SK-N-SH (cell line): ENCODE measurements at regions not wholly inside any gene's neighbourhood (a gene's known extent, or its start where the extent isn't known, plus 50 kb on each side); places are given as distances from the start of the nearest gene placed in this dataset.
A peak's percentile ranks its signal among the peaks of the same experiment; 100 is the strongest.

Experiments used
- CTCF ChIA-PET: fragments of 300-600, 350-600 bp; formaldehyde crosslinking; extraction: SDS; loops from one replicate; lab custom pipeline; 2021; lab: Yijun Ruan, JAX
- POLR2A ChIA-PET: fragments of 350-600 bp; sonication (Branson Sonifier 250); formaldehyde crosslinking; extraction: SDS; loops from one replicate; lab custom pipeline; 2020; ENCODE audit warnings: antibody characterized with exemption, inconsistent platforms; lab: Yijun Ruan, JAX
- DNase-seq: peaks from one replicate; pipeline ENCODE4 v3.0.0; 2012
- H2AFZ ChIP-seq: fragments of 200-600 bp; sonication (generic); 2 replicates; pipeline ENCODE4 v1.8.1; 2016; ENCODE audit warnings: antibody characterized with exemption, mild to moderate bottlenecking, low read depth
- H3F3A ChIP-seq: fragments of 200-600 bp; sonication (generic); replicated peaks from 2 replicates; pipeline ENCODE3; 2016; ENCODE audit warnings: antibody characterized with exemption, mild to moderate bottlenecking; ENCODE audit not compliant: insufficient read depth
- H3K27ac ChIP-seq, 2 experiments: fragments of 200-500 bp in 1 of 2; fragments of 200-600 bp in 1 of 2; sonication (Bioruptor generic) in 1 of 2; sonication (generic), shearing (Covaris generic) in 1 of 2; 2 replicates each; pipeline versions ENCODE4 v1.5.1 to v1.6.1; 2014 to 2016; ENCODE audit warnings: low read depth in 2 of 2, inconsistent platforms in 1 of 2, low read length in 1 of 2, mild to moderate bottlenecking in 1 of 2, mixed read lengths in 1 of 2
- H3K27me3 ChIP-seq: fragments of 200-600 bp; sonication (generic), shearing (Covaris generic); 2 replicates; pipeline ENCODE4 v1.6.1; 2016; ENCODE audit warnings: mixed run types; ENCODE audit not compliant: insufficient read depth
- H3K36me3 ChIP-seq, 2 experiments: fragments of 200-500 bp in 1 of 2; fragments of 200-600 bp in 1 of 2; sonication (Bioruptor generic) in 1 of 2; sonication (generic) in 1 of 2; replicated peaks in 1 of 2; 2 replicates each; pipeline versions ENCODE3 to v1.5.1; 2014 to 2016; ENCODE audit warnings: low read length in 1 of 2, mild to moderate bottlenecking in 1 of 2; ENCODE audit not compliant: insufficient read depth in 2 of 2, control insufficient read depth in 1 of 2
- H3K4me1 ChIP-seq, 2 experiments: fragments of 200-500 bp in 1 of 2; fragments of 200-600 bp in 1 of 2; sonication (Bioruptor generic) in 1 of 2; sonication (generic), shearing (Covaris generic) in 1 of 2; 2 replicates each; pipeline versions ENCODE4 v1.5.1 to v1.6.1; 2014 to 2016; ENCODE audit warnings: low read depth in 1 of 2, low read length in 1 of 2, mixed run types in 1 of 2; ENCODE audit not compliant: insufficient read depth in 2 of 2, control insufficient read depth in 1 of 2
- H3K4me2 ChIP-seq: fragments of 200-600 bp; sonication (generic), shearing (Covaris generic); 2 replicates; pipeline ENCODE4 v1.6.1; 2017; ENCODE audit warnings: mixed run types
- H3K4me3 ChIP-seq, 2 experiments: fragments of 200-500 bp in 1 of 2; fragments of 200-600 bp in 1 of 2; sonication (Bioruptor generic) in 1 of 2; sonication (generic), shearing (Covaris generic) in 1 of 2; 2 replicates each; pipeline versions ENCODE4 v1.5.1 to v1.8.1; 2014 to 2016; ENCODE audit warnings: low read depth in 2 of 2, inconsistent platforms in 1 of 2, low read length in 1 of 2, mild to moderate bottlenecking in 1 of 2, mixed read lengths in 1 of 2, moderate library complexity in 1 of 2
- H3K79me2 ChIP-seq: fragments of 200-600 bp; sonication (generic); 2 replicates; pipeline ENCODE4 v1.8.1; 2017; ENCODE audit warnings: mild to moderate bottlenecking; ENCODE audit not compliant: insufficient read depth
- H3K9ac ChIP-seq: fragments of 200-600 bp; sonication (generic); 2 replicates; pipeline ENCODE4 v1.6.1; 2017; ENCODE audit warnings: mixed run types
- H3K9me2 ChIP-seq: fragments of 200-600 bp; sonication (generic); 2 replicates; pipeline ENCODE4 v1.6.1; 2017; ENCODE audit warnings: mixed run types
- H3K9me3 ChIP-seq: fragments of 200-600 bp; sonication (generic); 2 replicates; pipeline ENCODE4 v1.6.1; 2017; ENCODE audit warnings: mixed run types, mild to moderate bottlenecking, moderate library complexity
- H4K20me1 ChIP-seq: fragments of 200-600 bp; sonication (generic); 2 replicates; pipeline ENCODE4 v1.6.1; 2017; ENCODE audit warnings: mild to moderate bottlenecking, mixed run types; ENCODE audit not compliant: insufficient read depth
- ELF1 ChIP-seq: IDR thresholded peaks from 2 replicates; pipeline ENCODE4 v1.4.0; 2012
- EZH2phosphoT487 ChIP-seq: fragments of 200-600 bp; sonication (generic); IDR thresholded peaks from 2 replicates; pipeline ENCODE4 v1.6.1; 2017; ENCODE audit warnings: low read depth, mixed run types, mild to moderate bottlenecking, antibody characterized with exemption, moderate library complexity, borderline replicate concordance
- FOXJ3 ChIP-seq: sonication (generic); formaldehyde crosslinking; IDR thresholded peaks from 2 replicates; pipeline ENCODE4 v1.5.1; 2020; ENCODE audit warnings: mild to moderate bottlenecking, missing genetic modification reagents
- FOXM1 ChIP-seq: IDR thresholded peaks from 2 replicates; pipeline ENCODE4 v1.4.0; 2012; ENCODE audit warnings: low read depth, mild to moderate bottlenecking
- GATA2 ChIP-seq: sonication (generic); formaldehyde crosslinking; IDR thresholded peaks from 2 replicates; pipeline ENCODE4 v1.5.0; 2020; ENCODE audit warnings: mild to moderate bottlenecking, missing genetic modification reagents
- MXI1 ChIP-seq: IDR thresholded peaks from 2 replicates; pipeline ENCODE4 v1.6.1; 2012; ENCODE audit warnings: mild to moderate bottlenecking, low read depth, low read length, improper control_type of control experiment
- NFIC ChIP-seq: IDR thresholded peaks from 2 replicates; pipeline ENCODE4 v1.4.0; 2012; ENCODE audit warnings: borderline replicate concordance
- POLR2AphosphoS5 ChIP-seq: IDR thresholded peaks from 2 replicates; pipeline ENCODE4 v1.6.1; 2012; ENCODE audit warnings: low read depth, low read length
- RCOR1 ChIP-seq: fragments of 150-350 bp; IDR thresholded peaks from 2 replicates; pipeline ENCODE4 v1.6.1; 2017; ENCODE audit warnings: antibody characterized with exemption, low read length
- RFX5 ChIP-seq: IDR thresholded peaks from 2 replicates; pipeline ENCODE4 v1.6.1; 2012; ENCODE audit warnings: mild to moderate bottlenecking, improper control_type of control experiment, low read length
- RXRA ChIP-seq: IDR thresholded peaks from 2 replicates; pipeline ENCODE4 v1.4.0; 2012; ENCODE audit warnings: low read depth, mild to moderate bottlenecking, borderline replicate concordance
- SIN3A ChIP-seq: IDR thresholded peaks from 2 replicates; pipeline ENCODE4 v1.6.1; 2012; ENCODE audit warnings: low read depth, mild to moderate bottlenecking, low read length, moderate library complexity, borderline replicate concordance
- SMC3 ChIP-seq: IDR thresholded peaks from 2 replicates; pipeline ENCODE4 v1.6.1; 2012; ENCODE audit warnings: low read depth, low read length, improper control_type of control experiment
- TEAD4 ChIP-seq: IDR thresholded peaks from 2 replicates; pipeline ENCODE4 v1.4.0; 2012; ENCODE audit warnings: mild to moderate bottlenecking, borderline replicate concordance; ENCODE audit not compliant: insufficient read depth
- USF2 ChIP-seq: fragments of 150-350 bp; IDR thresholded peaks from 2 replicates; pipeline ENCODE4 v1.6.1; 2017; ENCODE audit warnings: antibody characterized with exemption, low read length, low read depth, borderline replicate concordance
- YY1 ChIP-seq: IDR thresholded peaks from 2 replicates; pipeline ENCODE4 v1.4.0; 2012; ENCODE audit warnings: low read depth, mild to moderate bottlenecking
- WGBS: methylation state at CpG from one replicate; pipeline ENCODE4 v1.1.6; 2017; ENCODE audit warnings: low lambda C conversion rate; 5-methylcytosine and 5-hydroxymethylcytosine counted together
- TF ChIP-seq, protein P1 (sequence below): IDR thresholded peaks from 2 replicates; pipeline ENCODE4 v1.4.0; 2012; ENCODE audit warnings: low read depth, borderline replicate concordance
- TF ChIP-seq, protein P2 (sequence below): IDR thresholded peaks from 2 replicates; pipeline ENCODE4 v1.4.0; 2012; ENCODE audit warnings: low read depth
- TF ChIP-seq, protein P3 (sequence below): fragments of 150-350 bp; IDR thresholded peaks from 2 replicates; pipeline ENCODE4 v1.6.1; 2016; ENCODE audit warnings: mild to moderate bottlenecking, low read depth, low read length
- TF ChIP-seq, protein P4 (sequence below): IDR thresholded peaks from 2 replicates; pipeline ENCODE4; 2012

DNA sequence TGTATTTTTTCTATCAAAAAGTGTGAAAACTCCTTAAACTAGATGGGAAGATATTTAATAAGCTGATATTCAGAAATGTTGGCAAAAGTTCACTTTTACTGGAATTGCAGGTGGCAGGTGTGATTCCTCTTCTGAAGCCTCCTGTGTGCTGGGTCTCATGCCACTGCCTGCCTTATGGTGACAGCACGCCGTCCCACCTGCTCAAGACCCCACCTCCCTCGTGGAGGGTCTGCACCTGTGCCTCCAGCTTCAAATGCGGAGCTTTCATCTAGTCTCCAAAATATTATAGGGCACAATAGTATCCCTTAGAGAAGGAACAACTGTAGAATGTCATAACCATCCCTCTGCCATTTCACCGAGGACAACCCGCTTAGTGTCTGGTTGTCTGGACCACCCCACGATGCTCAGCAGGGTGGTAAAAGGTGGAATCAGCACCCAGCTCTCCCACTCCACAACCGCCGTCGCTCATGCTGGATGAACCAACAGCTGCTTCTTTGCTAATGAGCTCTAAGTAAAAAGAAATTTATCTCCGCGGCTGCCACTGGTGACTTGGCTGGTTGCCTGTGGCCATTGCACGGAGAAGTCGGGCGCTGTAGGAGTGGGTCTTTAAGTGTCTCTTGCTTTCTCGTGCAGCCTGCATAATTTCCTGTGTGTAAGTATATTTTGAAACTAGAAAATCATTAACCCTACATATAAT, 119.3 kb upstream of the TCERG1L start:
- Histone ChIP-seq H3F3A (no peaks in the 10 kb centered on the region), H3K27me3 (no peaks in the 10 kb centered on the region), H2AFZ (no peak overlapping the region), H4K20me1 (no peaks in the 10 kb centered on the region), H3K36me3 (no peaks in the 10 kb centered on the region), H3K9me2 (no peaks in the 10 kb centered on the region), H3K4me2 (no peak overlapping the region), H3K4me1 (peaks cover 0 to 28% of the 10 kb centered on the region in 2 experiments; a peak in 2 of 4 replicates), H3K4me3 (no peak overlapping the region), H3K79me2 (no peaks in the 10 kb centered on the region), H3K9me3 (no peaks in the 10 kb centered on the region), H3K9ac (no peak overlapping the region), H3K27ac (no peak overlapping the region)
- ChIA-PET POLR2A (no interaction called here), CTCF (interaction anchor here (2.8 to 7.7 kb wide), 2 partner anchors 10 to 22 kb away, joined by 9 to 52 read pairs; no protein-coding TSS in a partner anchor)
- DNase-seq: peak; percentile 50
- WGBS: 15% methylated on average over 16 of the region's 16 CpGs
- TF ChIP-seq YY1 (no peak), RXRA (no peak), RFX5 (no peak)
- TF ChIP-seq, protein P1, sequence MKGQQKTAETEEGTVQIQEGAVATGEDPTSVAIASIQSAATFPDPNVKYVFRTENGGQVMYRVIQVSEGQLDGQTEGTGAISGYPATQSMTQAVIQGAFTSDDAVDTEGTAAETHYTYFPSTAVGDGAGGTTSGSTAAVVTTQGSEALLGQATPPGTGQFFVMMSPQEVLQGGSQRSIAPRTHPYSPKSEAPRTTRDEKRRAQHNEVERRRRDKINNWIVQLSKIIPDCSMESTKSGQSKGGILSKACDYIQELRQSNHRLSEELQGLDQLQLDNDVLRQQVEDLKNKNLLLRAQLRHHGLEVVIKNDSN: no peak
- TF ChIP-seq, protein P2, sequence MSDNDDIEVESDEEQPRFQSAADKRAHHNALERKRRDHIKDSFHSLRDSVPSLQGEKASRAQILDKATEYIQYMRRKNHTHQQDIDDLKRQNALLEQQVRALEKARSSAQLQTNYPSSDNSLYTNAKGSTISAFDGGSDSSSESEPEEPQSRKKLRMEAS: no peak

DNA sequence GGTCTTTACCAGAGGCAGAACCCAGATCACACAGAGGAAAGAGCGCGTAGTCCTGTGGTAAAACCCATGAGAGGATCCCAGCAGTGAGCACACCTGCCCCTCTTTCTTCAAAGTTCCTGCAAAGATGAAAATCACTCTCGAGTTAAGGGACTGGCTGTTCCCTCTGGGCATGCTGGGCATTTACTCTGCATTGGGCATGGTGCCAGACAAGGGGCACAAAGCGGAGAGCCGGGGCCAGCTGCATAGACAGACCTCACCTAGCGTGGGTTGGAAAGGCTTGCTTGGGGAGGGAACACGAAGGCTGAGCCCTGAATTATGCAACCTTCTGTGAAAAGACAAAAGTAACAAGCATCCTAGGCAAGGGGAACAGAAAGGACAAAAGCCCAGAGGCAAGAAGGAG, 120.0 kb upstream of the TCERG1L start:
- no peaks in the 10 kb centered on the region for H3K9me3 ChIP-seq
- ChIA-PET POLR2A (no interaction called here), CTCF (interaction anchor here (2.8 to 7.7 kb wide), 2 partner anchors 9 to 22 kb away, joined by 9 to 52 read pairs; no protein-coding TSS in a partner anchor)
- no peaks in the 10 kb centered on the region for H3K79me2 ChIP-seq
- H3K4me2 ChIP-seq: no peak overlapping the region
- peaks cover 0 to 28% of the 10 kb centered on the region in 2 experiments; a peak in 2 of 4 replicates for H3K4me1 ChIP-seq
- no peak overlapping the region for H3K9ac ChIP-seq
- H3K9me2 ChIP-seq: no peaks in the 10 kb centered on the region
- H3K27ac ChIP-seq: no peak overlapping the region
- no peaks in the 10 kb centered on the region for H3K36me3 ChIP-seq
- H2AFZ ChIP-seq: no peak overlapping the region
- peak; percentile 59 for DNase-seq
- H3K4me3 ChIP-seq: no peak overlapping the region
- TF ChIP-seq, protein P2: no peak
- TF ChIP-seq NFIC (no peak), TEAD4 (no peak), FOXJ3 (no peak), USF2 (no peak), GATA2 (no peak; the same call in 1 of the 2 replicates), MXI1 (no peak), SIN3A (no peak), RFX5 (no peak), FOXM1 (no peak), EZH2phosphoT487 (no peak), ELF1 (no peak), SMC3 (no peak), RCOR1 (no peak), POLR2AphosphoS5 (no peak)
- TF ChIP-seq, protein P3, sequence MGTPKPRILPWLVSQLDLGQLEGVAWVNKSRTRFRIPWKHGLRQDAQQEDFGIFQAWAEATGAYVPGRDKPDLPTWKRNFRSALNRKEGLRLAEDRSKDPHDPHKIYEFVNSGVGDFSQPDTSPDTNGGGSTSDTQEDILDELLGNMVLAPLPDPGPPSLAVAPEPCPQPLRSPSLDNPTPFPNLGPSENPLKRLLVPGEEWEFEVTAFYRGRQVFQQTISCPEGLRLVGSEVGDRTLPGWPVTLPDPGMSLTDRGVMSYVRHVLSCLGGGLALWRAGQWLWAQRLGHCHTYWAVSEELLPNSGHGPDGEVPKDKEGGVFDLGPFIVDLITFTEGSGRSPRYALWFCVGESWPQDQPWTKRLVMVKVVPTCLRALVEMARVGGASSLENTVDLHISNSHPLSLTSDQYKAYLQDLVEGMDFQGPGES: no peak
- TF ChIP-seq, protein P1: no peak
- TF ChIP-seq, protein P4, sequence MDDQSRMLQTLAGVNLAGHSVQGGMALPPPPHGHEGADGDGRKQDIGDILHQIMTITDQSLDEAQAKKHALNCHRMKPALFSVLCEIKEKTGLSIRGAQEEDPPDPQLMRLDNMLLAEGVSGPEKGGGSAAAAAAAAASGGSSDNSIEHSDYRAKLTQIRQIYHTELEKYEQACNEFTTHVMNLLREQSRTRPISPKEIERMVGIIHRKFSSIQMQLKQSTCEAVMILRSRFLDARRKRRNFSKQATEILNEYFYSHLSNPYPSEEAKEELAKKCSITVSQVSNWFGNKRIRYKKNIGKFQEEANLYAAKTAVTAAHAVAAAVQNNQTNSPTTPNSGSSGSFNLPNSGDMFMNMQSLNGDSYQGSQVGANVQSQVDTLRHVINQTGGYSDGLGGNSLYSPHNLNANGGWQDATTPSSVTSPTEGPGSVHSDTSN: no peak
- 30% methylated on average over 7 of the region's 7 CpGs for WGBS
- no peaks in the 10 kb centered on the region for H3K27me3 ChIP-seq
- H4K20me1 ChIP-seq: no peaks in the 10 kb centered on the region
- no peaks in the 10 kb centered on the region for H3F3A ChIP-seq
